ENCODE measurements at regions not wholly inside any gene's neighbourhood (a gene's known extent, or its start where the extent isn't known, plus 50 kb on each side); places are given as distances from the start of the nearest gene placed in this dataset.

- Histone ChIP-seq H3K27me3 (ENCODE audit: control insufficient read depth in 1 of 2, insufficient read depth in 1 of 2, low read length in 2 of 2) (no peaks in the 10 kb centered on the region), H3K27ac (ENCODE audit: low read length, poor library complexity, severe bottlenecking) (no peak overlapping the region), H3K9ac (ENCODE audit: low read length) (no peak overlapping the region), H3K23ac (ENCODE audit: low read length in 2 of 2) (no peak overlapping the region), H4K8ac (ENCODE audit: low read length) (no peak overlapping the region), H3K4me3 (ENCODE audit: insufficient read depth in 1 of 2, low read depth in 1 of 2, low read length in 2 of 2) (no peak overlapping the region), H3K36me3 (ENCODE audit: control insufficient read depth in 1 of 2, insufficient read depth in 2 of 2, low read depth in 1 of 2, low read length in 2 of 2) (no peaks in the 10 kb centered on the region), H3K4me1 (ENCODE audit: control insufficient read depth, insufficient read depth, low read depth, low read length) (peaks cover 3% of the 10 kb centered on the region), H3K4ac (ENCODE audit: low read depth in 1 of 2, low read length in 2 of 2) (no peak overlapping the region), H2BK5ac (ENCODE audit: low read depth, low read length, poor library complexity, severe bottlenecking) (no peak overlapping the region), H3K9me3 (ENCODE audit: control insufficient read depth, low read length) (no peaks in the 10 kb centered on the region), H2AK5ac (ENCODE audit: low read length, severe bottlenecking) (no peak overlapping the region), H3K14ac (ENCODE audit: low read length in 2 of 2) (no peak overlapping the region), H3K18ac (ENCODE audit: low read depth in 1 of 2, low read length in 2 of 2) (no peak overlapping the region), H2BK120ac (ENCODE audit: low read depth, low read length) (no peak overlapping the region), H2AFZ (ENCODE audit: low read depth, low read length) (no peak overlapping the region), H2BK12ac (ENCODE audit: low read length in 2 of 2) (no peak overlapping the region), H3K4me2 (ENCODE audit: low read length, poor library complexity, severe bottlenecking) (no peak overlapping the region), H2BK15ac (ENCODE audit: low read depth, poor library complexity, severe bottlenecking) (no peak overlapping the region), H4K91ac (ENCODE audit: low read length) (no peak overlapping the region), H3K79me1 (replicated peaks; ENCODE audit: low read length, poor library complexity, severe bottlenecking) (no peaks in the 10 kb centered on the region)
- DNase-seq = no peak
These were observed 881.0 kb upstream of the MGAT4C start for GRCh38 chr12:87137220-87137619.

GRCh38 chr12:87136330-87136976, 880.3 kb upstream of the MGAT4C start:
- no peak overlapping the region for H2AK5ac ChIP-seq (ENCODE audit: low read length, severe bottlenecking)
- peak overlapping the region; percentile 66 to 84 for H3K18ac ChIP-seq (ENCODE audit: low read depth in 1 of 2, low read length in 2 of 2)
- H2BK15ac ChIP-seq (ENCODE audit: low read depth, poor library complexity, severe bottlenecking) = peak overlapping the region; percentile 23
- H2BK5ac ChIP-seq (ENCODE audit: low read depth, low read length, poor library complexity, severe bottlenecking) = peak overlapping the region; percentile 82
- H3K4me3 ChIP-seq (ENCODE audit: insufficient read depth in 1 of 2, low read depth in 1 of 2, low read length in 2 of 2) = peak overlapping the region in 1 of 2 experiments; percentile 38
- peak overlapping the region; percentile 42 for H2BK120ac ChIP-seq (ENCODE audit: low read depth, low read length)
- no peak overlapping the region for H3K23ac ChIP-seq (ENCODE audit: low read length in 2 of 2)
- H3K79me1 ChIP-seq (replicated peaks; ENCODE audit: low read length, poor library complexity, severe bottlenecking) = no peaks in the 10 kb centered on the region
- peak overlapping the region; percentile 53 for H3K4me2 ChIP-seq (ENCODE audit: low read length, poor library complexity, severe bottlenecking)
- H3K9ac ChIP-seq (ENCODE audit: low read length) = peak overlapping the region; percentile 74
- H3K4me1 ChIP-seq (ENCODE audit: control insufficient read depth, insufficient read depth, low read depth, low read length) = peaks cover 3% of the 10 kb centered on the region
- peak overlapping the region; percentile 63 for H2AFZ ChIP-seq (ENCODE audit: low read depth, low read length)
- H4K8ac ChIP-seq (ENCODE audit: low read length) = no peak overlapping the region
- peak overlapping the region; percentile 62 for H3K27ac ChIP-seq (ENCODE audit: low read length, poor library complexity, severe bottlenecking)
- H2BK12ac ChIP-seq (ENCODE audit: low read length in 2 of 2) = peak overlapping the region; percentile 39 to 98
- H4K91ac ChIP-seq (ENCODE audit: low read length) = peak overlapping the region; percentile 83
- no peaks in the 10 kb centered on the region for H3K36me3 ChIP-seq (ENCODE audit: control insufficient read depth in 1 of 2, insufficient read depth in 2 of 2, low read depth in 1 of 2, low read length in 2 of 2)
- H3K4ac ChIP-seq (ENCODE audit: low read depth in 1 of 2, low read length in 2 of 2) = peak overlapping the region in 1 of 2 experiments; percentile 84
- no peaks in the 10 kb centered on the region for H3K27me3 ChIP-seq (ENCODE audit: control insufficient read depth in 1 of 2, insufficient read depth in 1 of 2, low read length in 2 of 2)
- no peaks in the 10 kb centered on the region for H3K9me3 ChIP-seq (ENCODE audit: control insufficient read depth, low read length)
- WGBS = 0% methylated on average over 1 of the region's 2 CpGs
- peak overlapping the region in 1 of 2 experiments; percentile 32 for H3K14ac ChIP-seq (ENCODE audit: low read length in 2 of 2)
- peak; percentile 67 for DNase-seq

GRCh38 chr12:87127272-87127671, 871.1 kb upstream of the MGAT4C start:
- H3K79me1 ChIP-seq (replicated peaks; ENCODE audit: low read length, poor library complexity, severe bottlenecking) = no peaks in the 10 kb centered on the region
- H3K36me3 ChIP-seq (ENCODE audit: control insufficient read depth in 1 of 2, insufficient read depth in 2 of 2, low read depth in 1 of 2, low read length in 2 of 2) = no peaks in the 10 kb centered on the region
- H4K91ac ChIP-seq (ENCODE audit: low read length) = no peak overlapping the region
- H2AK5ac ChIP-seq (ENCODE audit: low read length, severe bottlenecking) = no peak overlapping the region
- no peak overlapping the region for H2BK15ac ChIP-seq (ENCODE audit: low read depth, poor library complexity, severe bottlenecking)
- no peak for DNase-seq
- no peak overlapping the region for H3K9ac ChIP-seq (ENCODE audit: low read length)
- no peaks in the 10 kb centered on the region for H3K4me1 ChIP-seq (ENCODE audit: control insufficient read depth, insufficient read depth, low read depth, low read length)
- H3K14ac ChIP-seq (ENCODE audit: low read length in 2 of 2) = no peak overlapping the region
- H3K9me3 ChIP-seq (ENCODE audit: control insufficient read depth, low read length) = peaks cover 6% of the 10 kb centered on the region
- no peak overlapping the region for H3K4me3 ChIP-seq (ENCODE audit: insufficient read depth in 1 of 2, low read depth in 1 of 2, low read length in 2 of 2)
- H2BK5ac ChIP-seq (ENCODE audit: low read depth, low read length, poor library complexity, severe bottlenecking) = no peak overlapping the region
- H3K27me3 ChIP-seq (ENCODE audit: control insufficient read depth in 1 of 2, insufficient read depth in 1 of 2, low read length in 2 of 2) = no peaks in the 10 kb centered on the region
- no peak overlapping the region for H3K27ac ChIP-seq (ENCODE audit: low read length, poor library complexity, severe bottlenecking)
- H4K8ac ChIP-seq (ENCODE audit: low read length) = no peak overlapping the region
- H2BK120ac ChIP-seq (ENCODE audit: low read depth, low read length) = no peak overlapping the region
- no peak overlapping the region for H3K18ac ChIP-seq (ENCODE audit: low read depth in 1 of 2, low read length in 2 of 2)
- no peak overlapping the region for H2BK12ac ChIP-seq (ENCODE audit: low read length in 2 of 2)
- no peak overlapping the region for H3K4me2 ChIP-seq (ENCODE audit: low read length, poor library complexity, severe bottlenecking)
- H3K4ac ChIP-seq (ENCODE audit: low read depth in 1 of 2, low read length in 2 of 2) = no peak overlapping the region
- no peak overlapping the region for H2AFZ ChIP-seq (ENCODE audit: low read depth, low read length)
- no peak overlapping the region for H3K23ac ChIP-seq (ENCODE audit: low read length in 2 of 2)

- H3K23ac ChIP-seq (ENCODE audit: low read length in 2 of 2) = no peak overlapping the region
- no peak overlapping the region for H3K18ac ChIP-seq (ENCODE audit: low read depth in 1 of 2, low read length in 2 of 2)
These were observed 865.7 kb upstream of the MGAT4C start for GRCh38 chr12:87121896-87122295.

More at GRCh38 chr12:87121896-87122295, 865.7 kb upstream of the MGAT4C start:
- Histone ChIP-seq H2BK120ac (ENCODE audit: low read depth, low read length) (no peak overlapping the region), H3K4me2 (ENCODE audit: low read length, poor library complexity, severe bottlenecking) (no peak overlapping the region), H2BK5ac (ENCODE audit: low read depth, low read length, poor library complexity, severe bottlenecking) (no peak overlapping the region), H3K4me1 (ENCODE audit: control insufficient read depth, insufficient read depth, low read depth, low read length) (no peaks in the 10 kb centered on the region), H3K27me3 (ENCODE audit: control insufficient read depth in 1 of 2, insufficient read depth in 1 of 2, low read length in 2 of 2) (no peaks in the 10 kb centered on the region), H3K4me3 (ENCODE audit: insufficient read depth in 1 of 2, low read depth in 1 of 2, low read length in 2 of 2) (no peak overlapping the region), H3K9ac (ENCODE audit: low read length) (no peak overlapping the region), H2AFZ (ENCODE audit: low read depth, low read length) (no peak overlapping the region), H3K27ac (ENCODE audit: low read length, poor library complexity, severe bottlenecking) (no peak overlapping the region), H4K8ac (ENCODE audit: low read length) (no peak overlapping the region), H2AK5ac (ENCODE audit: low read length, severe bottlenecking) (no peak overlapping the region), H2BK12ac (ENCODE audit: low read length in 2 of 2) (no peak overlapping the region), H3K79me1 (replicated peaks; ENCODE audit: low read length, poor library complexity, severe bottlenecking) (no peaks in the 10 kb centered on the region), H3K36me3 (ENCODE audit: control insufficient read depth in 1 of 2, insufficient read depth in 2 of 2, low read depth in 1 of 2, low read length in 2 of 2) (no peaks in the 10 kb centered on the region), H3K14ac (ENCODE audit: low read length in 2 of 2) (no peak overlapping the region), H3K4ac (ENCODE audit: low read depth in 1 of 2, low read length in 2 of 2) (no peak overlapping the region), H4K91ac (ENCODE audit: low read length) (no peak overlapping the region), H3K9me3 (ENCODE audit: control insufficient read depth, low read length) (peaks cover 6% of the 10 kb centered on the region), H2BK15ac (ENCODE audit: low read depth, poor library complexity, severe bottlenecking) (no peak overlapping the region)
- no peak for DNase-seq
- WGBS = 94% methylated on average over 2 of the region's 3 CpGs

Data from mesenchymal stem cell (in vitro differentiated cells and primary cell).